Skeletal muscle tissue (tissue), 3 donors: ENCODE measurements at regions not wholly inside any gene's neighbourhood (a gene's known extent, or its start where the extent isn't known, plus 50 kb on each side); places are given as distances from the start of the nearest gene placed in this dataset.

Experiments
- H3K27ac ChIP-seq: one replicate; pipeline ENCODE4 v1.7.0; 2013; ENCODE audit warnings: mild to moderate bottlenecking, low read depth, low read length, inconsistent platforms
- H3K27me3 ChIP-seq, 3 donors: one replicate each; pipeline ENCODE4 v1.7.0; 2013; ENCODE audit warnings: low read length in 3 of 3; ENCODE audit not compliant: control insufficient read depth in 3 of 3, insufficient read depth in 3 of 3
- H3K36me3 ChIP-seq, 3 donors: one replicate each; pipeline ENCODE4 v1.7.0; 2013; ENCODE audit warnings: low read length in 3 of 3; ENCODE audit not compliant: control insufficient read depth in 3 of 3, insufficient read depth in 3 of 3
- H3K4me1 ChIP-seq, 3 donors: one replicate each; pipeline ENCODE4 v1.7.0; 2013; ENCODE audit warnings: low read length in 3 of 3, mild to moderate bottlenecking in 3 of 3; ENCODE audit not compliant: control insufficient read depth in 3 of 3, insufficient read depth in 3 of 3
- H3K4me3 ChIP-seq, 3 donors: one replicate each; pipeline ENCODE4 v1.7.0; 2013; ENCODE audit warnings: low read length in 3 of 3
- H3K9ac ChIP-seq, 3 donors: one replicate each; pipeline ENCODE4 v1.7.0; 2013; ENCODE audit warnings: low read length in 3 of 3, mild to moderate bottlenecking in 3 of 3, moderate library complexity in 2 of 3, low read depth in 1 of 3
- H3K9me3 ChIP-seq, 3 donors: one replicate each; pipeline ENCODE4 v1.7.0; 2013; ENCODE audit warnings: low read length in 3 of 3; ENCODE audit not compliant: control insufficient read depth in 3 of 3
- donor health status: Osteomylitis.

DNA sequence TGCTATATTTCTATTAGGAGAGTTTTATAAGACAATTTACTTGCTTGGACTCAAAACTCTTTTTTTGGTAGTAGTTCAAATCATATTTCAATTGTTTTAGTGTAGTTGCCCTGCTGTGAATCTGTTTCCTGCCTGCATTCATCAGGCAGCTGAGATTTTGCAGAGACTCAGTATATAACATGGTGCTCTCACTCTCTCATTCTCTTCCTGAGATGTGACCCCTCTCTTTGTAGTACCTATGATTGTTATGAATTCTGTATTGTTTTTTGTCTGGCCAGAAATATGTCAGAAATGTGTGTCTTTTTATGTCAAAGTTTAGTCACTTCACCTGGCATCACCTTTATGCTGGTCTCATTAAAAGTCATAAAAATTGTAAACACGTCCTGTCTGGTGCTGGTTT lies 374.0 kb downstream of the RAPGEF2 start:
- Histone ChIP-seq H3K9ac (no peak overlapping the region), H3K27ac (no peak overlapping the region), H3K36me3 (no peaks in the 10 kb centered on the region), H3K27me3 (no peaks in the 10 kb centered on the region), H3K4me3 (no peak overlapping the region), H3K4me1 (peaks cover 0 to 8% (median 0%) of the 10 kb centered on the region in 3 donors), H3K9me3 (no peaks in the 10 kb centered on the region)

DNA sequence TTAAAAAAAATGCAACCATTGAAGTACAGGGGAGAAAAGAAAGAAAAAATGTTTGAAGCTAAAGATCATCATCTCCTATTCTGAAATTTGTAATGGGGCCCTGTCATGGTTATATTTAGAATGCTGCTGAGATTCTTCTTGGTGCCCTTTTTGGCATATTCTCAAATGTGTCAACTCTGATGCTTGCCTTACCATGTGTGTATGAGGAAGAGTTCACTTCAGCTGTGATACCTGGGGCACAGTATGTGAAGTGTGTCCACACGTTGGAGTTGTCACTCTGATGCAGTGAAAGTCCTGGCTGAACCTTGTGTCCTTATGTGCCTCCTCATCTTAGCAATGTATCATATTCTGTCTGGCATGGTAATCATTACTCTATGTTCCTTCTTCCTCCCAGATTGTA lies 377.9 kb downstream of the RAPGEF2 start:
- Histone ChIP-seq H3K4me3 (no peak overlapping the region), H3K9me3 (no peaks in the 10 kb centered on the region), H3K9ac (no peak overlapping the region), H3K27me3 (no peaks in the 10 kb centered on the region), H3K27ac (no peak overlapping the region), H3K4me1 (peaks cover 0 to 8% (median 0%) of the 10 kb centered on the region in 3 donors), H3K36me3 (no peaks in the 10 kb centered on the region)

DNA sequence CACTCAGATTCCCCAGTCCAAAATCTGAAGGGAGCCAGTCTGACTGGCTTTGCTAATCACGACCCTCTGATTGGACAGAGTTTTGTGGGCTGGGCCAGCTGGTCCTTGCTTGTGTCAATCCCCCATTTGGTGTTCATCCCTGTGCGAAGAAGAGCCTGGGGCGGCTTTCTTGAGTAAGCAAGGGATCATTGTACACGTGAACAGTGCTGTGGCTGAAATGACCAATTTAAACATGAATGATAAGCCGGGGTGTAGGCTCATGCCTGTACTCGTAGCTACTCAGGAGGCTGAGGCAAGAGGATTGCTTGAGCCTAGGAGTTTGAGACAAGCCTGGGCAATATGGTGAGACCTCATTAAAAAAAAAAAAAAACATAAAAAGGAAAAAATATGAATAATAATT lies 379.1 kb downstream of the RAPGEF2 start:
- H3K4me3 ChIP-seq, result no peak overlapping the region
- H3K4me1 ChIP-seq, result peaks cover 0 to 8% (median 0%) of the 10 kb centered on the region in 3 donors
- H3K9ac ChIP-seq, result no peak overlapping the region
- H3K27me3 ChIP-seq, result no peaks in the 10 kb centered on the region
- no peaks in the 10 kb centered on the region for H3K9me3 ChIP-seq
- no peaks in the 10 kb centered on the region for H3K36me3 ChIP-seq
- H3K27ac ChIP-seq, result no peak overlapping the region

DNA sequence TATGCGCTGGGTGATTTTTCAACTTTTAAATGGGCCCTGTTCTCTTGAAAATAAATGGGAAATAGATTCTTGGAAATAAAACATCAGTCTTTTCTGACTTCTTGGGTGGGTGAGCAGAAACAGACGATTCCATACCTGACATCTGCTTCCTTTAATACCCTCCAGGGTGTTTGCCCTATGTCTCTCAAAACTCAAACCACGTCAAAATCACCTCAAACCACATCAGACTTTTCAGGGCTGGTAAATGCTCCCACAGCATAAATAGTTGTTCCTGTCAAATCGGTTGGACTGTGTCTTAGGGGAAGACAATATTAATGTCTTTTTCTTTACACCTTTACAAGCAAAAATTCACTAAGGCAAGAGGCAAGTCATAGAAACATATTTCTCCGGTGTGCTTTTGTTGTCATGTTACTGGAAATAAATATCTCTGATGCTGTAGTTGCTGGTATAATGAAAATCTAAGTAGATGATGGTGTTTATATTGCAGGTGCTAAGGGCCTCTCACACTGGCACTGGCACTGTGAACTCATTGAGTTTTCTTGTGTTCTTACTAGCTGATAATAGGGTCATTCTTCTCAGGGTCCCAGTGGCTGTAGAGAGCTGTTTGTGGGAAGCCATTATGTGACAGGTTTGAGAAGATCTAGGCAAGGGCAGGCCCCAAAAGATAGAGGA lies 380.4 kb downstream of the RAPGEF2 start:
- Histone ChIP-seq H3K9me3 (no peaks in the 10 kb centered on the region), H3K9ac (no peak overlapping the region), H3K36me3 (no peaks in the 10 kb centered on the region), H3K4me3 (no peak overlapping the region), H3K27me3 (peaks cover 0 to 4% (median 0%) of the 10 kb centered on the region in 3 donors), H3K27ac (no peak overlapping the region), H3K4me1 (peaks cover 0 to 8% (median 0%) of the 10 kb centered on the region in 3 donors)

DNA sequence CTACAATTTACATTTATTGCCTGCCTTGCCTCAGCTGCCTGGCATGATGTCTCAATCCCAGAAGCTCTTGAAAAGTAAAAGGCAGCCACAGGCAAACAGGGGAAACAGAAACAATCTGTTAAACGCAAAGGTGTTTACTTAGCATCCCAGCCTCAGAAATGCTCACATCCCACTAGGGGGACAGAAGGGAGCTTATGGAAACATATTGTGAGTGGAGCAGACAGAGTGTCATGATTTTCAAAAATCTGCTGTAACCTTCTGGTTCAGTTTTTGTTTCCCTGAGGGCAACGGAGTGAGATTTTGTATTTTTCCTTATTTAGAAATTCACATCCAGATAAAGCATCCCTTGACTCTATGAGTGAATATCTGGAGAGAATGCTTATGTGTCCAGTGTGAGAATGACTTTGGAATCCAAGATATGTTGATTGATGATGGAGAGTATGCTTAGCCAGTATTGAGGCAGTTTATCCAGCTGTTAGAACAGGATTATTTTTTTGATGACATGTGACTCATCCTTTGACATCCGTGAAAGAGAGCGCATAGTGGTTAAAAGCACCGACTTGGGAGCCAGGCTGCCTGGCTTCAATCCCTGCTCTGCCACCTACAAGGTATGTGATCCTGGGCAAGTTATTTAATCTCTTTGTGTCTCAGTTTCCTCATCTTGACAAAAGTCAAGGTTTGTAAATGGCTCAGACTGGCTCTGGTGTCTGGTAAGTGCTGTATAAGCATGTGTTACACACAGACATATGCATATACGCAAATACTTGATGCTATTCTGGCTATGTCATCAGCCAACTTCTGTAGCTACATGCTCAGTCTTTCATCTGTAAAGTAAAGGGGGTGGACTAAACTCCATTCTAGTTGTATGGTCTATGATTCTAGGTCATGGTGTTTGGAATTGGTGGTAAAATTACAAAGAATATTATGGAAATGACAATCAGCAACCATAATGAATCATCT lies 381.2 kb downstream of the RAPGEF2 start:
- Histone ChIP-seq H3K9ac (no peak overlapping the region), H3K9me3 (no peaks in the 10 kb centered on the region), H3K27ac (no peak overlapping the region), H3K4me3 (no peak overlapping the region), H3K4me1 (peaks cover 0 to 8% (median 0%) of the 10 kb centered on the region in 3 donors), H3K36me3 (no peaks in the 10 kb centered on the region), H3K27me3 (peaks cover 0 to 4% (median 0%) of the 10 kb centered on the region in 3 donors)

DNA sequence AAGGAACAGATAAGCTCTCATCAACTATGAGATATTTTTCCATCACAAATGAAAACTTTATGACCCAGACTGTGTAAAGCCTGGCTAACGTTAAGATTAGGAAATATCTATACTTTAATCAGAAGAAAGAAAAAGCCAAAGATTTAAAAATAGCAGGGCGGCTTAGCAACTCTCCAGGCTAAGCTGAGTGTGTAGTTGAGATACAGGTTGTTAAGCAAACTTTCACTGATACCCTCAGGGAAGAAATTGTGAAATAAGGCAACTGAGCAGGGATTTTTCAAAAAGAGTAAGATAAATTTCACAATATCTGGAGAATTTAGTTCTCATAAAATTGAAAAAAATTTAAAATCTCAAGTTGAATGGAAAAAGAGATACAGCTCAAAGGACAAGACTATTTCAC lies 382.0 kb downstream of the RAPGEF2 start:
- Histone ChIP-seq H3K9me3 (no peaks in the 10 kb centered on the region), H3K27ac (no peak overlapping the region), H3K9ac (no peak overlapping the region), H3K4me3 (no peak overlapping the region), H3K36me3 (no peaks in the 10 kb centered on the region), H3K27me3 (peaks cover 0 to 4% (median 0%) of the 10 kb centered on the region in 3 donors), H3K4me1 (peaks cover 0 to 8% (median 0%) of the 10 kb centered on the region in 3 donors)

DNA sequence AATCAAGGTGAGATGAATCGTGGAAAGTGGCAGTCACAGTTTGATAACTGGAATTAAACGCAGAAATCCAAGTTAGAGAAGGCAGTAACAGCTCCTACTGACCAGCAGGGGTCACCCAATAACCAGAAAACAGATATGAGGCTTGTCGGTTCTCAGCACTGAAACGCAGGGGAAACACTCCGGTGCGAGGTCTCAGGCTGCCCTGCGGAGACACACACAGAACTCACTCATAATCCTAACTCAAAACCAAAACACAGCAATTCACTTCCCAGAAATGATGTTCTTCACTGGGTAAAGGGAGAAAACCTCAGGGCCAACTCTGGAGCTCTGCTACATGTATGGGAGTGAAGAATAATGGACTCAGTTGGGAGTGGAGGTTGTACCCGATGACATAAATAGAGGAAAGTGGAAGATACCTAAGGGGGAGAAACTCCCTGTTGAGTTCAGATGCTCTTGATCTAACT lies 384.4 kb downstream of the RAPGEF2 start:
- H3K27me3 ChIP-seq, result peaks cover 0 to 4% (median 0%) of the 10 kb centered on the region in 3 donors
- no peaks in the 10 kb centered on the region for H3K9me3 ChIP-seq
- no peak overlapping the region for H3K4me3 ChIP-seq
- no peak overlapping the region for H3K9ac ChIP-seq
- H3K36me3 ChIP-seq, result no peaks in the 10 kb centered on the region
- H3K27ac ChIP-seq, result no peak overlapping the region
- H3K4me1 ChIP-seq, result no peaks in the 10 kb centered on the region

DNA sequence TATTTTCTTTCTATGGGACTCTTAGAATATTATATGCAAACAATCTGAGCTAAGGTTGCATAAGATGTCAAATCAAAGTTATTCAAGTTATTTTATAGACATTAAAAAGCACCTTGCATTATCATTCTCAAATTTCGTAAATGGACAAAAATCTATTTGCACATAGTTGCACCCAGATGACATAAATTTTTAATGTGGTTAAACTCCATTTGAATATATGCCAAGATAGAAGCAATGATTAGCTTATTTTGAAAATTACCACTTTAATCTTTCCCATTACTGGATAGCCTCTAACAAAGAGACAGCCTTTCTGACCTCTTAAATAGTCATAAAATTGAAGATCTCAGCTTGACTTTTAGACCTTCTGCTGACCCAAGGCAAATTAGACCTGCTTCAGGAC lies 386.8 kb downstream of the RAPGEF2 start:
- H3K4me3 ChIP-seq, result no peak overlapping the region
- no peak overlapping the region for H3K9ac ChIP-seq
- no peaks in the 10 kb centered on the region for H3K4me1 ChIP-seq
- H3K27ac ChIP-seq, result no peak overlapping the region
- H3K36me3 ChIP-seq, result no peaks in the 10 kb centered on the region
- peaks cover 0 to 2% (median 0%) of the 10 kb centered on the region in 3 donors for H3K9me3 ChIP-seq
- H3K27me3 ChIP-seq, result peaks cover 0 to 4% (median 0%) of the 10 kb centered on the region in 3 donors

DNA sequence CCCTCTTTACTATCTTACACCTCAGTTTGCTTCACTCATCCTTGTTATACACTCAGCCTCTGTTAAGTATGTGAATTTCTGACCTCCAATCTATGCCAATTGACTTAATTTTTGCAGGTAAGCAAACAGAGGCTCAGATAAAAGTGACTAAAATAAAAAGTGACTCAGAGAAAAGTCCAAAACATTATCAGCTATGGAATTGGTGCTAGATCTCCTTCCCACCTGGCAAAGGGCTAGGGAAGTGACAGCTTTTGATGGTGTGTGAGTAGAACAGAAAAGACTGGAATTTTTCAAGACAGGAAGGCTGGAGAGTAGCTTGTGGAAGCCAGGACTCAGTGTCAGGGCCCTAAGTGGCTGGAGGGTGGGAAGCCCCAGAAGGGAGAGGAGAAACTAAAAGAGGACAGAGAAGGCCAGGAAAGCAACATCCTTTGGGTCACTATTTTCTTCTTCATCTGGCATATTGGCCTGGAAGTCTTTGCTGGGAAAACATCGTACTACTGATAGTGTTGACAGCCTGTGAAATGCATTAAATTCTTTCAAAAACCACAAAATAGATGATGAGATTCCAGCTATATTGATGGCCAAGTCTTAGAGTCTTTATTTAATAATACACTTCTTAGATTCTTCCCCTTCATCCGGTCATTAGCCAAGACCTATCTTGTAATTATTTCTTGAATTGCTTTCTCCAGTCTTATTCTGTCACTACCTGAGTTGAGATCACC lies 392.8 kb downstream of the RAPGEF2 start:
- no peaks in the 10 kb centered on the region for H3K4me1 ChIP-seq
- H3K27ac ChIP-seq, result no peak overlapping the region
- no peaks in the 10 kb centered on the region for H3K27me3 ChIP-seq
- no peak overlapping the region for H3K9ac ChIP-seq
- H3K9me3 ChIP-seq, result peaks cover 0 to 2% (median 0%) of the 10 kb centered on the region in 3 donors
- H3K4me3 ChIP-seq, result no peak overlapping the region
- H3K36me3 ChIP-seq, result no peaks in the 10 kb centered on the region
